Suprapubic skin (tissue), 4 donors: ENCODE measurements at regions not wholly inside any gene's neighbourhood (a gene's known extent, or its start where the extent isn't known, plus 50 kb on each side); places are given as distances from the start of the nearest gene placed in this dataset.
"Not testable (repeated sequence)": the region's sequence is repeated elsewhere in the genome, so short reads cannot be mapped to it uniquely, and the experiment has no call there.

Experiments used
- CTCF ChIP-seq, 2 donors: fragments of 200-600 bp in 1 of 2; fragments of 450-650 bp in 1 of 2; sonication (generic) in 1 of 2; IDR thresholded peaks; one replicate each; pipeline ENCODE4 v1.5.1; 2016 to 2019; ENCODE audit warnings: antibody characterized with exemption in 2 of 2, mild to moderate bottlenecking in 1 of 2, moderate library complexity in 1 of 2
- EP300 ChIP-seq: sonication (generic); formaldehyde crosslinking; IDR thresholded peaks from one replicate; pipeline ENCODE4 v1.6.1; 2017; ENCODE audit warnings: antibody characterized with exemption
- POLR2A ChIP-seq, 2 donors: fragments of 450-650 bp; IDR thresholded peaks; one replicate each; pipeline ENCODE4 v1.6.1; 2017; ENCODE audit warnings: antibody characterized with exemption in 2 of 2, mild to moderate bottlenecking in 2 of 2, moderate library complexity in 2 of 2
- POLR2AphosphoS5 ChIP-seq, 3 donors: sonication (generic); formaldehyde crosslinking; IDR thresholded peaks; one replicate each; pipeline ENCODE4 v1.6.1; 2017; ENCODE audit warnings: antibody characterized with exemption in 3 of 3

GRCh38 chr17:20651736-20652135, 72.2 kb downstream of the CDRT15L2 start:
- not testable (repeated sequence) for TF ChIP-seq EP300; CTCF (IDR thresholded peaks at IDR 0.05); POLR2AphosphoS5 (IDR thresholded peaks at IDR 0.05); POLR2A (IDR thresholded peaks at IDR 0.05)
